OCI-LY3 (cell line): ENCODE measurements at regions not wholly inside any gene's neighbourhood (a gene's known extent, or its start where the extent isn't known, plus 50 kb on each side); places are given as distances from the start of the nearest gene placed in this dataset.

Source experiments
- CTCF ChIP-seq: fragments of 200-600, 300-600 bp; sonication (generic); IDR thresholded peaks from 2 replicates; pipeline ENCODE4 v1.5.1; 2014; ENCODE audit warnings: antibody characterized with exemption, low read length, low read depth
- EZH2phosphoT487 ChIP-seq: fragments of 200-600 bp; shearing (Covaris generic); IDR thresholded peaks from 2 replicates; pipeline ENCODE4 v1.6.1; 2018; ENCODE audit warnings: antibody characterized with exemption, mixed run types, low read depth

- TF ChIP-seq CTCF (no peak), EZH2phosphoT487 (no peak)
These were observed 770.7 kb downstream of the BCL11B start for GRCh38 chr14:98501335-98501734.
